ENCODE measurements at regions not wholly inside any gene's neighbourhood (a gene's known extent, or its start where the extent isn't known, plus 50 kb on each side); places are given as distances from the start of the nearest gene placed in this dataset.

DNA sequence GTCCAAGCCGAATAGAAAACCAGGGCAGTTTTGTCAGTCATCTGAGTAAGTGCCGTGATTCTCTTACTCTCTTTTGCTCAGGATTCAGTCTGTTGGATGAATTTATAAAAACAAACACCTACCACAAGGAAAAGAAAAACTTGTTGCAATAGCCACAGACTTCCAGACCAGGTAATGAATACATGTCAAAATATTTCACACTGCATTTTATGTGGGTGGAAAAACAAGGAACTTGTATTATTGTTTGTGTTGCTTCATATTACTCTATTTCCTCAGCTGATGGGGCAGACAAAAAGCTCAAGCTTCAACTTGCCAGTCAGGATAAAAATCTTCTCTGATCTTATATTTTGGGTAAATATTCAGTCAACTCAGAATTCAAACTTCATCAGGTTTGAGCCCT is 1125.7 kb downstream of the NLGN4Y start:
- Histone ChIP-seq H2BK5ac (ENCODE audit: low read length) (no peak overlapping the region), H3K79me1 (ENCODE audit: low read length) (no peaks in the 10 kb centered on the region), H4K8ac (ENCODE audit: low read depth, low read length) (no peak overlapping the region), H2AK5ac (ENCODE audit: low read length) (no peak overlapping the region), H3K27ac (ENCODE audit: low read depth, low read length) (no peak overlapping the region), H3K36me3 (ENCODE audit: control insufficient read depth, insufficient read depth, low read length) (no peaks in the 10 kb centered on the region), H2BK15ac (replicated peaks; ENCODE audit: low read depth) (no peak overlapping the region), H3K56ac (ENCODE audit: low read length) (no peak overlapping the region), H3K4me3 (ENCODE audit: low read length) (no peak overlapping the region), H4K5ac (ENCODE audit: low read length) (no peak overlapping the region), H3K79me2 (ENCODE audit: control insufficient read depth, insufficient read depth, low read length) (no peaks in the 10 kb centered on the region), H3K23ac (ENCODE audit: low read length) (no peak overlapping the region), H3K27me3 (ENCODE audit: insufficient read depth, low read length, poor library complexity) (no peaks in the 10 kb centered on the region), H3K4ac (ENCODE audit: low read depth, low read length) (no peak overlapping the region), H3K4me2 (ENCODE audit: low read length) (no peak overlapping the region), H3K9ac (ENCODE audit: low read length) (no peak overlapping the region), H2BK120ac (ENCODE audit: low read depth, low read length) (no peak overlapping the region), H3K18ac (ENCODE audit: low read length) (no peak overlapping the region), H3K4me1 (ENCODE audit: control insufficient read depth, low read depth, low read length) (no peaks in the 10 kb centered on the region)
- WGBS (ENCODE audit: extremely low coverage, insufficient coverage, low lambda C conversion rate), result no CpG with 5 or more reads among the region's 2 CpGs
- no peak for DNase-seq

DNA sequence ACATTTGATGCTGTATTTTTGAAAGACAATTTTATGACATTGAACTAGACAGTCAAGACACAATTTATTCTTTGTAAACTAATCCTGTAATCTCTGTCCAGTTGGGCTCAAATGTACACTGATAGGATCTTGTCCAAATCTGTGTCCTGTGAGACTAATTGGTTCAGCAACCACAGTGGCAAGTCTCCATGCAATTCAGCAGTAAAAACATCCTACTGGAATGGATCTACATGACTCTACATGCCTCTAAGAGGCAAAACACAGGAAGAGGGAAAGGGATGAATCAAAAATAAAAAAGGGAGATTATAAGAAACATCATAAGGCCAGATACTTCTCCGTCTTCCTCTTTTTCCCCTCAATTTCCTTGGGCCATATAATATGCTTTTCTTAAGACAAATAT is 1164.2 kb downstream of the NLGN4Y start:
- H2BK5ac ChIP-seq (ENCODE audit: low read length), result no peak overlapping the region
- H3K79me2 ChIP-seq (ENCODE audit: control insufficient read depth, insufficient read depth, low read length), result no peaks in the 10 kb centered on the region
- H2BK120ac ChIP-seq (ENCODE audit: low read depth, low read length), result no peak overlapping the region
- no CpG with 5 or more reads among the region's 1 CpG for WGBS (ENCODE audit: extremely low coverage, insufficient coverage, low lambda C conversion rate)
- H3K27me3 ChIP-seq (ENCODE audit: insufficient read depth, low read length, poor library complexity), result no peaks in the 10 kb centered on the region
- H3K9ac ChIP-seq (ENCODE audit: low read length), result no peak overlapping the region
- no peaks in the 10 kb centered on the region for H3K36me3 ChIP-seq (ENCODE audit: control insufficient read depth, insufficient read depth, low read length)
- H3K4ac ChIP-seq (ENCODE audit: low read depth, low read length), result no peak overlapping the region
- H4K8ac ChIP-seq (ENCODE audit: low read depth, low read length), result no peak overlapping the region
- no peaks in the 10 kb centered on the region for H3K79me1 ChIP-seq (ENCODE audit: low read length)
- DNase-seq, result no peak
- H3K23ac ChIP-seq (ENCODE audit: low read length), result no peak overlapping the region
- H3K18ac ChIP-seq (ENCODE audit: low read length), result no peak overlapping the region
- H3K4me2 ChIP-seq (ENCODE audit: low read length), result no peak overlapping the region
- H3K4me3 ChIP-seq (ENCODE audit: low read length), result no peak overlapping the region
- no peak overlapping the region for H4K5ac ChIP-seq (ENCODE audit: low read length)
- no peak overlapping the region for H3K56ac ChIP-seq (ENCODE audit: low read length)
- H3K27ac ChIP-seq (ENCODE audit: low read depth, low read length), result no peak overlapping the region
- no peak overlapping the region for H2BK15ac ChIP-seq (replicated peaks; ENCODE audit: low read depth)
- no peak overlapping the region for H2AK5ac ChIP-seq (ENCODE audit: low read length)
- H3K4me1 ChIP-seq (ENCODE audit: control insufficient read depth, low read depth, low read length), result no peaks in the 10 kb centered on the region

DNA sequence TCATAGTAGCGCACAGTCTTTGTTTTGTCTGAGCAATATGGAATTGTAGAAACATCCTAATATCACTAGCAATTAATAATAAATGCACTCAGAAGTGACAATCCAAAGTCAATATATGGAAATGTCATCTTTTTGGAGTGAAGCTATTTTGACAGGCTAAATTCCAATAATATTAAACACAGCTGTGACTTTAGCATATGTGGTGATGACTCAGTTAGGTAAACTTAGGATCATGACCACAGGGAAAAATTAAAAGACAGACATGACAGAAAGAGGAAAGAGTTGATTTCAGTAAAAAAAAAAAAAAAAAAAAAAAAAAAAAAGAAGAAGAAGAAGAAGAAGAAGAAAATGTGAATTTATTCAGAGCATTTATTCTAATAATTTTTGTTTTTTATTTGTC is 1165.7 kb downstream of the NLGN4Y start:
- no CpG with 5 or more reads among the region's 1 CpG for WGBS (ENCODE audit: extremely low coverage, insufficient coverage, low lambda C conversion rate)
- Histone ChIP-seq H3K4me1 (ENCODE audit: control insufficient read depth, low read depth, low read length) (no peaks in the 10 kb centered on the region), H2BK15ac (replicated peaks; ENCODE audit: low read depth) (no peak overlapping the region), H3K18ac (ENCODE audit: low read length) (no peak overlapping the region), H3K27ac (ENCODE audit: low read depth, low read length) (no peak overlapping the region), H3K9ac (ENCODE audit: low read length) (no peak overlapping the region), H3K4me2 (ENCODE audit: low read length) (no peak overlapping the region), H3K27me3 (ENCODE audit: insufficient read depth, low read length, poor library complexity) (no peaks in the 10 kb centered on the region), H3K4ac (ENCODE audit: low read depth, low read length) (no peak overlapping the region), H3K56ac (ENCODE audit: low read length) (no peak overlapping the region), H3K36me3 (ENCODE audit: control insufficient read depth, insufficient read depth, low read length) (no peaks in the 10 kb centered on the region), H4K5ac (ENCODE audit: low read length) (no peak overlapping the region), H2BK120ac (ENCODE audit: low read depth, low read length) (no peak overlapping the region), H3K79me2 (ENCODE audit: control insufficient read depth, insufficient read depth, low read length) (no peaks in the 10 kb centered on the region), H3K23ac (ENCODE audit: low read length) (no peak overlapping the region), H2AK5ac (ENCODE audit: low read length) (no peak overlapping the region), H2BK5ac (ENCODE audit: low read length) (no peak overlapping the region), H4K8ac (ENCODE audit: low read depth, low read length) (no peak overlapping the region), H3K4me3 (ENCODE audit: low read length) (no peak overlapping the region), H3K79me1 (ENCODE audit: low read length) (no peaks in the 10 kb centered on the region)
- no peak for DNase-seq

GRCh38 chrY:15702131-15702530 is 1177.8 kb downstream of the NLGN4Y start:
- DNase-seq, result no peak
- H2BK5ac ChIP-seq (ENCODE audit: low read length), result no peak overlapping the region
- H3K27ac ChIP-seq (ENCODE audit: low read depth, low read length), result no peak overlapping the region
- no peak overlapping the region for H3K56ac ChIP-seq (ENCODE audit: low read length)
- no peaks in the 10 kb centered on the region for H3K27me3 ChIP-seq (ENCODE audit: insufficient read depth, low read length, poor library complexity)
- no peak overlapping the region for H2AK5ac ChIP-seq (ENCODE audit: low read length)
- H3K79me2 ChIP-seq (ENCODE audit: control insufficient read depth, insufficient read depth, low read length), result no peaks in the 10 kb centered on the region
- H3K4ac ChIP-seq (ENCODE audit: low read depth, low read length), result no peak overlapping the region
- no peak overlapping the region for H3K9ac ChIP-seq (ENCODE audit: low read length)
- H3K23ac ChIP-seq (ENCODE audit: low read length), result no peak overlapping the region
- no peaks in the 10 kb centered on the region for H3K79me1 ChIP-seq (ENCODE audit: low read length)
- H4K8ac ChIP-seq (ENCODE audit: low read depth, low read length), result no peak overlapping the region
- WGBS (ENCODE audit: extremely low coverage, insufficient coverage, low lambda C conversion rate), result no CpG with 5 or more reads among the region's 1 CpG
- no peak overlapping the region for H3K18ac ChIP-seq (ENCODE audit: low read length)
- H2BK15ac ChIP-seq (replicated peaks; ENCODE audit: low read depth), result no peak overlapping the region
- H3K4me3 ChIP-seq (ENCODE audit: low read length), result no peak overlapping the region
- H3K4me2 ChIP-seq (ENCODE audit: low read length), result no peak overlapping the region
- H4K5ac ChIP-seq (ENCODE audit: low read length), result no peak overlapping the region
- no peaks in the 10 kb centered on the region for H3K4me1 ChIP-seq (ENCODE audit: control insufficient read depth, low read depth, low read length)
- no peak overlapping the region for H2BK120ac ChIP-seq (ENCODE audit: low read depth, low read length)
- H3K36me3 ChIP-seq (ENCODE audit: control insufficient read depth, insufficient read depth, low read length), result no peaks in the 10 kb centered on the region

DNA sequence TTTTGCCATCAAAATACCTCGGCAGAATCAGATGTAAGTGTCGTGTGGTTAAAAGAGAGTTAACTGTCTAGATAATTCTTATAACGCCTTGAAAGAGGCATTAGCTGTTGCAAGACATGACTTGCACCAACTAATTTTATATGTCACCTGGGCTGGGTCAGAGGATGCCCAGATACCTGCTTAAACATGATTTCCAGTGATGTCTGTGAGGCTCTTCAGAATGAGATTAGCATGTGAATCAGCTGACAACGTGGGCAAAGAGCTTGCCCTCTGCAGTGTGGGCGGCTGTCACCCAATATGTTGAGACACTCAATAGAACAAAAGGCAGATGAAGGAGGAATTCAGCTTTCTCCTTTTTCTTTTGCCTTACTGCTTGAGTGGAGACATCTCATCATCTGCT is 1180.6 kb downstream of the NLGN4Y start:
- H3K4ac ChIP-seq (ENCODE audit: low read depth, low read length), result no peak overlapping the region
- no CpG with 5 or more reads among the region's 5 CpGs for WGBS (ENCODE audit: extremely low coverage, insufficient coverage, low lambda C conversion rate)
- H4K5ac ChIP-seq (ENCODE audit: low read length), result no peak overlapping the region

DNA sequence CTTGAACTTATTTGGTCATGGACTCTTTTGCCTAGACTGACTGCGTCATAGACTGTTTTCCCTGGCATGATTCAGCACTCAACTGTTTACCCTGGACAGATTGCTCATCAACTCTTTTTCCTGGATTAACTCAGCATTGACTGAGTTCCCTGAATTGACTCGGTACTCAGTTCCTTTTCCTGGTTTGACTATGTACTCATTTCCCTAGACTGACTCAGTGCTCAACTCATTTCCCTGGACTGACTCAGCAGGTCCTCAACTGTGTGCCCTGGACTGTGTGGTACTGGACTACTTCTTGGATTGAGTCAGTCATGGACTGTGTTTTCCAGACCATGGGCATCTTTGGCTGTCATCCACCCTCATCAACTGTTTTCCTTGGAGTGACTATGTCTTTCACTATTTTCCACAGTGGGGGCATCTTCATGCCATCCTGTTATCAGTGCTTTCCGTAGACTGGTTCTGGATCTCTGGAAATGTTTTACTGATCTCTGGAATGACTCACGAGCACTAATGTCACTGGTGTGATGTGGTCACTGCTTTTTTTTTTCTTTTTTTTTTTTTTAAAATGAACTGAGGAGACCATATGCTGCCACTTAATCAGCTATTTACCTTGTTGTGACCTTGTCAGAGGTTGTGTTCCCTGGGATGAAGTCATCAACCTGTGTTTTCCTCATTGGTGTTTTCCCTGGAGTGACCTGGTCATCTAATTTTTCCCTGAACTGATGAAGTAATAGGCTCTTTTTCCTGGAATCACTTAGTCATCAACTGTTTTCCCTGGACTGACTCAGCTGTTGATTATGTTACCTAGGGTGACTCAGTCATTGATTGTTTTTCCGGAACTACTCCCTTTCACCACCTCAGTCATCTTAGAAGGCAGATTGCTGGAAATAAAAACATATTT is 1225.5 kb downstream of the NLGN4Y start:
- Histone ChIP-seq H3K4me1 (ENCODE audit: control insufficient read depth, low read depth, low read length) (no peaks in the 10 kb centered on the region), H3K4ac (ENCODE audit: low read depth, low read length) (no peak overlapping the region), H3K23ac (ENCODE audit: low read length) (no peak overlapping the region), H2BK15ac (replicated peaks; ENCODE audit: low read depth) (no peak overlapping the region), H3K27me3 (ENCODE audit: insufficient read depth, low read length, poor library complexity) (no peaks in the 10 kb centered on the region), H3K4me2 (ENCODE audit: low read length) (no peak overlapping the region), H2BK5ac (ENCODE audit: low read length) (no peak overlapping the region), H3K18ac (ENCODE audit: low read length) (no peak overlapping the region), H2AK5ac (ENCODE audit: low read length) (no peak overlapping the region), H3K36me3 (ENCODE audit: control insufficient read depth, insufficient read depth, low read length) (no peaks in the 10 kb centered on the region), H4K5ac (ENCODE audit: low read length) (no peak overlapping the region), H3K9ac (ENCODE audit: low read length) (no peak overlapping the region), H3K79me2 (ENCODE audit: control insufficient read depth, insufficient read depth, low read length) (no peaks in the 10 kb centered on the region), H3K4me3 (ENCODE audit: low read length) (no peak overlapping the region), H2BK120ac (ENCODE audit: low read depth, low read length) (no peak overlapping the region), H3K79me1 (ENCODE audit: low read length) (no peaks in the 10 kb centered on the region), H3K27ac (ENCODE audit: low read depth, low read length) (no peak overlapping the region), H4K8ac (ENCODE audit: low read depth, low read length) (no peak overlapping the region), H3K56ac (ENCODE audit: low read length) (no peak overlapping the region)
- DNase-seq, result peak; percentile 31
- no CpG with 5 or more reads among the region's 5 CpGs for WGBS (ENCODE audit: extremely low coverage, insufficient coverage, low lambda C conversion rate)

More for the DNA sequence above, 1180.6 kb downstream of the NLGN4Y start:
- no peaks in the 10 kb centered on the region for H3K27me3 ChIP-seq (ENCODE audit: insufficient read depth, low read length, poor library complexity)
- DNase-seq, result no peak
- H3K4me2 ChIP-seq (ENCODE audit: low read length), result no peak overlapping the region
- H3K36me3 ChIP-seq (ENCODE audit: control insufficient read depth, insufficient read depth, low read length), result no peaks in the 10 kb centered on the region
- H3K79me2 ChIP-seq (ENCODE audit: control insufficient read depth, insufficient read depth, low read length), result no peaks in the 10 kb centered on the region
- no peaks in the 10 kb centered on the region for H3K4me1 ChIP-seq (ENCODE audit: control insufficient read depth, low read depth, low read length)
- H3K18ac ChIP-seq (ENCODE audit: low read length), result no peak overlapping the region
- H3K79me1 ChIP-seq (ENCODE audit: low read length), result no peaks in the 10 kb centered on the region
- no peak overlapping the region for H2BK120ac ChIP-seq (ENCODE audit: low read depth, low read length)
- no peak overlapping the region for H3K27ac ChIP-seq (ENCODE audit: low read depth, low read length)
- no peak overlapping the region for H3K56ac ChIP-seq (ENCODE audit: low read length)
- H2BK5ac ChIP-seq (ENCODE audit: low read length), result no peak overlapping the region
- H3K9ac ChIP-seq (ENCODE audit: low read length), result no peak overlapping the region
- no peak overlapping the region for H2BK15ac ChIP-seq (replicated peaks; ENCODE audit: low read depth)
- no peak overlapping the region for H3K4me3 ChIP-seq (ENCODE audit: low read length)
- no peak overlapping the region for H3K23ac ChIP-seq (ENCODE audit: low read length)
- H4K8ac ChIP-seq (ENCODE audit: low read depth, low read length), result no peak overlapping the region
- H2AK5ac ChIP-seq (ENCODE audit: low read length), result no peak overlapping the region

Measured in mesendoderm (in vitro differentiated cells).